ENCODE measurements at regions not wholly inside any gene's neighbourhood (a gene's known extent, or its start where the extent isn't known, plus 50 kb on each side); places are given as distances from the start of the nearest gene placed in this dataset.
A peak's percentile ranks its signal among the peaks of the same experiment; 100 is the strongest.

- no peak for DNase-seq (ENCODE audit: low read depth)
Observed at GRCh38 chr5:57559110-57559635, 76.6 kb upstream of the ACTBL2 start.

- no peak for DNase-seq (ENCODE audit: low read depth)
Observed at GRCh38 chr5:57552033-57552432, 69.4 kb upstream of the ACTBL2 start.

GRCh38 chr5:57551251-57551650 lies 68.6 kb upstream of the ACTBL2 start:
- no peak for DNase-seq (ENCODE audit: low read depth)

GRCh38 chr5:57550132-57550531 lies 67.5 kb upstream of the ACTBL2 start:
- no peak for DNase-seq (ENCODE audit: low read depth)

GRCh38 chr5:57549566-57549965 lies 67.0 kb upstream of the ACTBL2 start:
- no peak for DNase-seq (ENCODE audit: low read depth)

GRCh38 chr5:57540823-57541222 lies 58.2 kb upstream of the ACTBL2 start:
- no peak for DNase-seq (ENCODE audit: low read depth)

GRCh38 chr5:57539281-57539701 lies 56.7 kb upstream of the ACTBL2 start:
- peak; percentile 28 for DNase-seq (ENCODE audit: low read depth)

GRCh38 chr5:57538341-57538955 lies 55.8 kb upstream of the ACTBL2 start:
- peak; percentile 94 for DNase-seq (ENCODE audit: low read depth)

GRCh38 chr5:57537811-57538210 lies 55.2 kb upstream of the ACTBL2 start:
- DNase-seq (ENCODE audit: low read depth) = no peak

GRCh38 chr5:57532513-57533497 lies 50.2 kb upstream of the ACTBL2 start:
- peak; percentile 30 for DNase-seq (ENCODE audit: low read depth)

Data from stromal cell of bone marrow (primary cell).